Skin epidermis (tissue), 12 donors: ENCODE measurements at regions not wholly inside any gene's neighbourhood (a gene's known extent, or its start where the extent isn't known, plus 50 kb on each side); places are given as distances from the start of the nearest gene placed in this dataset.
"Not testable (repeated sequence)": the region's sequence is repeated elsewhere in the genome, so short reads cannot be mapped to it uniquely, and the experiment has no call there.

ENCODE experiments used
- H3K27ac ChIP-seq, 21 experiments: fragments of 200-600 bp; sonication (generic) in 11 of 21; one replicate each; pipeline ENCODE4 v1.5.0; 2020; ENCODE audit warnings: mild to moderate bottlenecking in 3 of 21, inconsistent platforms in 2 of 21, moderate library complexity in 2 of 21
- H3K4me3 ChIP-seq, 7 experiments: fragments of 200-600 bp; sonication (generic) in 2 of 7; one replicate each; pipeline ENCODE4 v1.5.0; 2020; ENCODE audit warnings: inconsistent platforms in 2 of 7, mild to moderate bottlenecking in 2 of 7, moderate library complexity in 1 of 7

DNA sequence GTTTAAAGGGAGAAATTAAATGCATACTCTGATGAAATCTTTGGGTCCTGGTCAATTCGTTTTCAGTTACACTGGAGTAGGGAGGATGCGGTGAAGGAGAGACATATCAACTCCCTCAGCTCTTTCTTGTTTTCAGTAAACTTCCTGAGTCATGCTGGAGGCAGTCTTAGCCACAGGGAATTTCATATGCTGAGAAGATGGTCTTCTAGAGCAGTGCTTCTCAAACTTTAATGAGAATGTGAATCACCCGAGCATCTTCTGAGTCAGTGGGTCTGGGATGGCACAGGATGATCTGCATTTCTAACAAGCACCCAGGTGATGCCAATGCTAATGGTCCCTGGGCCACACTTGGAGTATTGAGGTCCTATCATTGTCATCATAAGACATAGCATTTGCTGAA lies 214.5 kb downstream of the KIT start:
- Histone ChIP-seq H3K27ac (no peak overlapping the region), H3K4me3 (no peak overlapping the region)

GRCh38 chr4:54863571-54864255 lies 206.0 kb downstream of the KIT start:
- H3K27ac ChIP-seq: no peak overlapping the region
- H3K4me3 ChIP-seq: no peak overlapping the region

DNA sequence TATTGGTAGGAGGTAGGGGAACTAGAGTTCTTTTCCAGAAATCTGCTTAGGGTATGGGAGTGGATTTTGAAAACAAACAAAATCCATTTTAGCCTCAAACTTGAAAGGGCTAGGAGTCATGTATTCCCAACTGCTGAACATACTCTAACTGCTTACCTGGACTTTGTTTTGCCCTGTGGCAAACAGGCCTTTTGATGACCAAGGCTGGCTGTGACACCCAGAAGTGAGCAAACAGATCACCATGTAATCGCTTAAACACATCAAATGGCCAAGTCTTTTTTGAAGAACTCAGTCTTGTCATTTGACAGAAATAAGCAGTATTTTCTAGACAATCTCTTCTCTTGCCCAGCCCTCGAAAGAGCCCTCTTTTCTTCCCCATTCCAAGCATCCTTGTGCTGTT lies 203.4 kb downstream of the KIT start:
- Histone ChIP-seq H3K4me3 (no peak overlapping the region), H3K27ac (no peak overlapping the region)

DNA sequence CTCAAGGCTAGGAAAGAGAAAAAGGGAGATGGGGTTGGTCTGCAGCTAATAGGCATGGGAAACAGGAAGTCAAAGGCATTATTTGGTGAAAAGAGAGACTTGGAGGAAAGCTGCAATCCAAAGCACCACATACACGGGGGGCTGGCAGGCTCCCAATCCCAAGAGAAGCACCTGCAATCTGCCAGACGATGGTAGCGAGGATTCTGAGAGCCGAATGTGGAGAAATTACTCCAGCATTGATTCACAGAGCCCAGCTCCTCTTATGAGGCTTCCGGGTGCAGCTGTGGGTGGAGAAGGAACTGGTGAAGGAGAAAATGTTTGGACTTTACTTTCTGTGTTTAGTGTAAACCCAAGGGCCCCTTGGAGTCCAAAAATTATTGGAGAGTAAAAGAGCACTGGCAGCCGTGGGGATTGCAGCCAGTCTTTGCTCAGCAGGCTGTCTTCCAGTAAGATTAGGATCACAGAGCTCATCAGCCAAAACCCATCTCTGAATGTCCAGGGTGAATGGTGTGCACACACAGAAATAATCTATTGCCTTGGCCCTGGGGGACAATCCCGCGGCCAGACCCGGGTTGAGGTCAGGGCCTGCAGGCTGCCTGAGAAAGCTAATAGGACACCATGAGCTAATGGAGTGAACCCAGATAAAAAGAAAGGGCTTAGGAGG lies 197.6 kb downstream of the KIT start:
- Histone ChIP-seq H3K4me3 (no peak overlapping the region), H3K27ac (peak overlapping the region in 1 of 21 experiments; percentile 16)

GRCh38 chr4:54852602-54853001 lies 194.8 kb downstream of the KIT start:
- no peak overlapping the region for H3K27ac ChIP-seq
- H3K4me3 ChIP-seq: no peak overlapping the region

- Histone ChIP-seq H3K27ac (no peak overlapping the region), H3K4me3 (no peak overlapping the region)
Observed at GRCh38 chr4:54852054-54852453, 194.3 kb downstream of the KIT start.

DNA sequence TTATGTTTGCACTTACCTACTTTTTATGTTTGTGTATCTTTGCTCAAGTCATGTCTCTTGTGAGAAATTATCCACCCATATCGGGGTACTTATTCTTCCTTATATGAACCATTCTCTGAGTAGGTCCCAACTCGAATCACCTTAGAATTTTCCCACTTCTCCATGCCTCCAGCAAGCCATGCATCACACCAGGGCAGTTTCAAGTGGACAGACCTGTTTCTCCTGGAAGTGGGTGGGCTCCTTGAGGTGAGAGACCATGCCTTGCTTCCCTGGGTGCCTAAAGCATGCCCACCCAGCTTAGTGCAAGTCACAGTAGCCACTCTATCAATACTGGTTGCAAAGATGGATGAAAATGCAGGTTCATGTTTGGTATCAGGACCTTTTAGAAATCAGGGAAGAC lies 187.2 kb downstream of the KIT start:
- Histone ChIP-seq H3K4me3 (no peak overlapping the region), H3K27ac (no peak overlapping the region)

DNA sequence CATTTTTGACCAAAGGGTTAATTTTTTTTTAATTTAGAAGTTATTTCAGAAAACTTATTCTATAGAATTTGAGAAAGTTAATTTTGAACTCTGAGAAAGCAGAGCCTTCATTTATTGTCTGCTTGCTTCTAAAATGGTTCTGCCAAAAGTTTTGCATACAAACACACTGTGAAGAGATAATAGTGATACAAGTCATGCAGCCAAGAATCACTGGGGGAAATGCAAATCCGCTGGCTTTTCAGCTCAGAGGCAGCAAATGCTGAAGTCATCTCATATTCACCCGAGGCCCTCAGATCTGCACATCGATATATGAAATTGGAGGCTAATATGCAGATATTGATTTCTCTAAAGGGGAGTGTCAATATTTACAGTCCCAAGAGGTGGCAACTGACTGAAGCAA lies 186.2 kb downstream of the KIT start:
- Histone ChIP-seq H3K27ac (no peak overlapping the region), H3K4me3 (no peak overlapping the region)

GRCh38 chr4:54843106-54843505 lies 185.3 kb downstream of the KIT start:
- Histone ChIP-seq H3K27ac (no peak overlapping the region), H3K4me3 (no peak overlapping the region)

DNA sequence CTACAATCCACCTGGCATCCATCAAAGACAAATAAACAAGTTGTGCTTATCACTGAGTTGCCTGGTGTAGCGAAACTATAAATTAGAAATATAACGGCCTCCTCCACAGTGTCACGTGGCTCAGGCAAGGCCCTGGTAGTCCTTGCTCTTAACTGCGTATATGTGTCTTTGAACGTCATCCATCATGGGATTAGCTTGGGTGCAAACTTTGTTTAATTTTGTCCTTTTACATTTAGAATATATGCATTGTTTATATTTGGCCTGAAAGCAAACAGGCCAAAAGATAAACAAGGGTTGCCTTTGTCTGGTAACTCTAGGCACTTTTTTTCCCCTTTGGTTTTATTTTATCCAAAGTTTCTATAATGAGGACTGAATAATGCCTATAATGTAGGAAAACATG lies 184.9 kb downstream of the KIT start:
- H3K27ac ChIP-seq: no peak overlapping the region

DNA sequence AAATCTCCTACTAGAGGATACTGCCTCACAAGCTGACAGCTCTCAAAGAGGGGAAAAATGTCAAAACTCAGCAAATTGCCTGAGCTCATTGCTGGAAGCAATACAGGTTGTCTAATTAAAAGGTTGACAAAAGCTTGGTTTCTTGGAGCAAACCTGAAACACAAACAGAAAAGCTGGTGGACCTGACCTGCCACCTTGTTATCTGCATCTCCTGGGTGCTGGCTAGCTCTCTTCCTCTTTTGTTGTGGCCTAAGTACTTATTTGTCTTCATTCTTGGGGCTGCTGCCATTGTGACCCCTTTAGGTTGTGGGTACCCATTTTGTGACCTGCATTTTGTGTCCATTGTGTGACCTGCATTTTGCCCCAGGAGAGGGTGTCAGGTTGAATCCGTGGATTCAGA lies 184.5 kb downstream of the KIT start:
- H3K4me3 ChIP-seq: no peak overlapping the region
- H3K27ac ChIP-seq: no peak overlapping the region

More for the DNA sequence above, 184.9 kb downstream of the KIT start:
- no peak overlapping the region for H3K4me3 ChIP-seq

- Histone ChIP-seq H3K4me3 (no peak overlapping the region), H3K27ac (no peak overlapping the region)
Observed at GRCh38 chr4:54840992-54841768, 183.4 kb downstream of the KIT start.

GRCh38 chr4:54840430-54840829 lies 182.7 kb downstream of the KIT start:
- no peak overlapping the region for H3K27ac ChIP-seq
- no peak overlapping the region for H3K4me3 ChIP-seq

GRCh38 chr4:54838301-54838700 lies 180.5 kb downstream of the KIT start:
- Histone ChIP-seq H3K27ac (no peak overlapping the region), H3K4me3 (no peak overlapping the region)

DNA sequence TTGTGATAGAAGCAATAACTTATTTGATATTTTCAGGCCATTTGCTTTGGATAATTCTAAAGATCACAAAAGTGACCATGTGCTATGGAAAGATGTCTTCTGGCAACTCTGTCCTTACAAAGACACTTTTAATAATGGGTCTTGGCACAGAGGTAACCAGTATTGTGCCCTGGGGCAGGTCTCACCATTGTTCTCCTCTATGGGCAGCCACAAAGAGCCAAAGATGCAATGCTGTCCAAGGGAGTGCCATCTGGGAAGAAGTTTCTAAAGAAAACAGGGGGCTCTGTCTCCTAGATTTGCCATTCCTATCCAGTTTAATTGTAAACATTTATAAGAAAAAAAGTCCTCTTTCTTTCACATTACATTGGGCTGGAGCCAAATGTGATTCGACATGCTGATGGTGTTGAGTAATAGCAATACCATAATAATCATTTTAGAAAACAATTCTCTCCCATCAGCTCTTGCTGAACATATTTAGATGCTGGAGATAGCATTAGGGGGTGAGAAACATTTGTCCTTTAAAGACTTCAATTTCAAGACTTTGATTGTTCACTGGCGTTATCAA lies 179.9 kb downstream of the KIT start:
- no peak overlapping the region for H3K27ac ChIP-seq

DNA sequence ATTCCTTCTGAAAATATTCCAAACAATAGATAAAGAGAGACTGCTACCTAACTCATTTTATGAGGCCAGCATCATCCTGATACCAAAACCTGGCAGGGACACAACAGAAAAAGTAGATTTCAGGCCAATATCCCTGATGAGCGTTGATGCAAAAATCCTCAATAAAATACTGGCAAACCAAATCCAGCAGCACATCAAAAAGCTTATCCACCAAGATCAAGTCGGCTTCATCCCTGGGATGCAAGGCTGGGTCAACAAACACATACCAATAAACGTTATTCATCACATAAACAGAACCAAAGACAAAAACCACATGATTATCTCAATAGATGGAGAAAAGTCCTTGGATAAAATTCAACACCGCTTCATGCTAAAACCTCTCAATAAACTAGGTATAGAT lies 170.6 kb downstream of the KIT start:
- not testable (repeated sequence) for H3K27ac ChIP-seq, H3K4me3 ChIP-seq

More for the DNA sequence above, 179.9 kb downstream of the KIT start:
- no peak overlapping the region for H3K4me3 ChIP-seq

GRCh38 chr4:54823616-54824015 lies 165.9 kb downstream of the KIT start:
- Histone ChIP-seq H3K27ac (no peak overlapping the region), H3K4me3 (no peak overlapping the region)

- H3K4me3 ChIP-seq: no peak overlapping the region
- H3K27ac ChIP-seq: peak overlapping the region in 2 of 21 experiments; percentile 7 to 21
Observed at GRCh38 chr4:54819034-54819433, 161.3 kb downstream of the KIT start.

DNA sequence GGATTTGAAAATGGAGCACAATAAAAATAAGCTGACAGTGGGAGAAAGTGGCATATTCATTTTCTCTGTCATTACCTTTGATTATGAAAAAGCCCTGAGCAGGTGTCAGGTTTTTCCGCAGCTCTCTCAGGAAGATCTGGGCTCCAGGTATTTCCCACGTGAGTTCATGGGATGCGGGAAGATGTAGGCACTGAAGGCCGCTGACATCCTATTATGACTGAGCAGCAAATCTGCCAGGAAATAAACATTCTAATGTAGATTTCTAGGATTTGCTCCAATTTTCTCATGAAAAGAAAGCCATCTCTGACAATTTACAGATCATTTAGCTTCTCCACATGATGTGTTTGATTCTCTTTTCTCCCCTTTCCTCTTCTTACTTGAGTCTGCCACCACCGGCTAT lies 160.7 kb downstream of the KIT start:
- no peak overlapping the region for H3K4me3 ChIP-seq
- peak overlapping the region in 1 of 21 experiments; percentile 21 for H3K27ac ChIP-seq

DNA sequence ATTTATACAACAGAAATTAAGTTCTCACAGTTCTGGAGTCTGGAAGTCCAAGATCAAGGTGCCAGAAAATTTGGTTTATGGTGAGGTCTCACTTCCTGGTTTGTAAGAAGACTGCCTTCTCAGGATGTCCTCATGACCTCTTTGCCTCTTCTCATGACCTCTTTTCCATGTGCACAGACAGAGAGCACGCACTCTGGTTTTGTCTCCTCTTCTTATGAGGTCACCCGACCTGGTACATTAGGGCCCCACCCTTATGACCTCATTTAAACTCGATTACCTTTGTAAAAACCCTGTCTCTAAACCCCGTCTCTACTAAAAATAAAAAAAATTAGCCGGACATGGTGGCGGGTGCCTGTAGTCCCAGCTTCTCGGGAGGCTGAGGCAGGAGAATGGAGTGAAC lies 155.9 kb downstream of the KIT start:
- H3K27ac ChIP-seq: no peak overlapping the region

GRCh38 chr4:54806351-54806750 lies 148.6 kb downstream of the KIT start:
- Histone ChIP-seq H3K4me3 (no peak overlapping the region), H3K27ac (peak overlapping the region in 1 of 21 experiments; percentile 6)

More for the DNA sequence above, 155.9 kb downstream of the KIT start:
- no peak overlapping the region for H3K4me3 ChIP-seq
